GM18907 (cell line): ENCODE measurements at regions not wholly inside any gene's neighbourhood (a gene's known extent, or its start where the extent isn't known, plus 50 kb on each side); places are given as distances from the start of the nearest gene placed in this dataset.

Experiments
- ATAC-seq: cut with Tn5 transposase; IDR thresholded peaks from one replicate; pipeline ENCODE4 v1.9.1; 2021; ENCODE audit warnings: mild to moderate bottlenecking, moderate library complexity; ENCODE audit not compliant: unreplicated experiment

GRCh38 chr14:42323426-42323825 is 716.8 kb downstream of the LRFN5 start:
- no peak for ATAC-seq

- no peak for ATAC-seq
These were observed 716.0 kb downstream of the LRFN5 start for GRCh38 chr14:42322531-42323284.

GRCh38 chr14:42319996-42320395 is 713.3 kb downstream of the LRFN5 start:
- ATAC-seq, result no peak

GRCh38 chr14:42316693-42317092 is 710.0 kb downstream of the LRFN5 start:
- ATAC-seq, result no peak

DNA sequence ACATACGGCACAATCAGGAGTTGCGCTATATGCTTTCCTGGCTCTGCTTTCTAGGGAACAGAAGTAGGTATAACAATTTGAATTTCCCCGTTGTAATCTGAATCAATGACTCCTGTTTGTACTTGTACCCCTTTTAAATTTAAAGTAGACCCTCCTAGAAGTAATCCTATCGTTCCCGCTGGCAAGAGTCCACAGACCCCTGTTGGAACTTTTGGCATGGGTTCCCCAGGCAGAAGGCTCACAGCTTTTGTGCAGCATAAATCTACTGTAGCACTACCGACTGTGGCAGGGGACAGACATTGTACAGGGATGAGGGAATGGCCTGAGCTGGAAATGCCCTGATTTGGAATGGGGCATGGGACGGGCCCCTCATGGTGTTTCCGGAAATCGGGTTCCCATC is 705.2 kb downstream of the LRFN5 start:
- no peak for ATAC-seq

DNA sequence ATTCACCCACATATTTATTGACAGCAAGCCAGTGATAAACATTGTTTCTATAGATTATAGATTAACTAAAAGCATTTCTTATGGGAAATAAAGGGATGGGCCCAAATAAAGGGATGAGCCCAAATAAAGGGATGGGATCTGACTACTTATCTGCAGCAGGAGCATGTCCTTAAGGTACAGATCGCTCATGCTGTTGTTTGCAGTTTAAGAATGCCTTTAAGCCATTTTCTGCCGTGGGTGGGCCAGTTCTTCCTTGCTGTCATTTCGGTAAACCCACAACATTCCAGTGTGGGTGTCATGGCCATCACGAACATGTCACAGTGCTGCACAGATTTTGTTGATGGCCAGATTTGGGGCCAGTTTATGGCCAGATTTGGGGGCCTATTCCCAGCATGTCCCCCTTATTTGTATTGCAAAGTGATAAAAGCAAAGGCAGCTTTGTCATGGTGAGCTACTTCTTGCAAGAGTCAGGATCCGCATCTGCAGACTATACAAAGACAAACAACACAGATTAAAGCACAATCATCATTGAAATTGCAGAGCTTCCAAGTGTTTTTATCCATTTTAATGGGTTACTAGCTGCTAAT is 700.7 kb downstream of the LRFN5 start:
- no peak for ATAC-seq

GRCh38 chr14:42299692-42300091 is 693.0 kb downstream of the LRFN5 start:
- peak; percentile 98 for ATAC-seq

GRCh38 chr14:42293180-42293579 is 686.5 kb downstream of the LRFN5 start:
- ATAC-seq, result no peak

DNA sequence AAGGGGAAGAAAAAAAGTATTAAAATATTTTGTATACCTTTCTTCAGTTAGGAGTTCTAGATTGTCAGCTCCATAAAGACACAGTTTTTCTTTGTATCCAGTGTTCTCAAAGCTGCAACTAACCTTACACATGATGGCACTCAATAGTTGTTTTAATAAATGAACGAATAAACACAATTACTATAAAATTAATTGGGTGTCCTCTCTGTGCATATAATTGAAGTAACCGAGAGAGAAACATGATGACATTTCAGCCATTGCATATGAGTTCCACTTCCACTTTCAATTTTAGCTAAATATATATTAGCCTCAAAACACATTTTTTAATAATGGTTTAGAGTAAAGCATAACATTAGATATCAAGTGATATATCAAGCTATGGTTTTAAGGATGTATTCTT is 671.2 kb downstream of the LRFN5 start:
- ATAC-seq, result no peak

DNA sequence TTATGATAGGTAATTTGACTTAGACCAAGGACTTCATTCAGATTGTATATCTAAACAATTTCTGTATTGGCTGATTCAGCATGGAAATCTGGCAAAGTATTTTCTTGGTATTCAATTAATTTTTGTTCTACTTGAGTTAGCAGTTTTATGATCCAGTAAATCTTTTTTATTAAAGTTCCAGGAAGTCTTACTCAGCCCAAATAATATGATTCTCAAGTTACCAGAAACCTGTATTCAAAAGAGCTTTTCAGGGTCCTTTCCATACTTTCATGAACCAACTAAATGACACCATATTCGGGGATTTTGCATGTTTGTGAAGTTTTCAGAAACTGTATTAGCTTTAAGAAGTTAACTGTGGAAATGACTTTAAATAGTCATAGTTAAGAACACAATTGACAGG is 662.6 kb downstream of the LRFN5 start:
- ATAC-seq, result no peak

DNA sequence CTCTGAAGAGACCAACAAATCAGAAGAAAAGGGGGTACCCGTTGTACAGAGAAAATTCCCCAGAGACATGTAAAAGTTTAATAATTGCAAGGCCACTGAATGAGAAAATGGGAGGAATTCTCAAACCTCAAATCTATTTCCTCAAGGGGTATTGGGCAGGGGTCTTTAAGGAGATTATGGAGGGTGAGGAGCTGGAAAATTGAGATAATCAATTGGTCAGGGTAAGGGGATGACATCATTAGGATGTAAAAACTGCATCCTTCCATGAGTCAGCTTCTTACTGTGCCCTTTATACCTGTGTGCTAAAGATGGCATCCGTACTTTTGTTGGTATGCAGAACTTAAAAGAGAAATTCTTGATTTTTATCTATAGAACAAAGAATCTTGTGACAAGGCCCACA is 641.5 kb downstream of the LRFN5 start:
- ATAC-seq, result no peak

DNA sequence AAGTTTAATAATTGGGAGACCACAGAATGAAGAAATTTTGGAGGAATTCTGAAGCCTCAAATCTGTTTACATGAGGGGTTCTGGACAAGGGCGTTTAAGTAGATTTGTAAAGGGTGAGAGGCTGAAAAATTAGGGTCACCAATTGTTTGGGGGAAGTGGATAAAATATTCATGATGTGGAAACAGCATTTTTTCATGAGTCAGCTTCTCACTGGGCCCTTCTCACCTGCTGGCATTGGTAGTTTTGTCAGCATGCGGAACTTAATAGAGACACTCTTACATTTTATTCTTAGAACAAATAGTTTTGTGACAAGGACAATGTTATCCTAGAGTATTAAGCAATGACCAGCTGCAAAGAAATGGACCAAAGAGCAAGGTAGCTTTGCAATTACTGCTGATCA is 634.4 kb downstream of the LRFN5 start:
- no peak for ATAC-seq

GRCh38 chr14:42229976-42230375 is 623.3 kb downstream of the LRFN5 start:
- no peak for ATAC-seq

DNA sequence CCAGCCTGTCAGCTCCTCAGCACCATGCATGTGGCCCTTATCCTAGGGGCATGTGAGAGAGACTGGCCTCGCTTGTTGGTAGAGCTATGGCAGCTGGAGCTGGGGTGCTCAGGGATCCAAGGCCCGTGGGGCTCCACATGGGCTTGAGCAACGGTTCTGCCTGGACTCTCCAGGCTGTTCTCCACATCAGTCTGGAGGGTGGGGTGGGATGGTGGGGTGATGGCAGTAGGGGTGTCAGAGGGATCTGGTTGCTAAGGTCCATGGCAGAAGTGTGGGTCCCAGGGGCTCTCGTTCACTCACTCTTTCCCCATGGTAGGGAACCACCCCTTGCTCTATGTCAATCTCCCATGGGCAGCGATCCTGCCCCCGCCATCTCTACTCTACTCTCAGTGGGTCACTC is 622.6 kb downstream of the LRFN5 start:
- no peak for ATAC-seq

GRCh38 chr14:42228611-42229010 is 621.9 kb downstream of the LRFN5 start:
- ATAC-seq, result no peak

DNA sequence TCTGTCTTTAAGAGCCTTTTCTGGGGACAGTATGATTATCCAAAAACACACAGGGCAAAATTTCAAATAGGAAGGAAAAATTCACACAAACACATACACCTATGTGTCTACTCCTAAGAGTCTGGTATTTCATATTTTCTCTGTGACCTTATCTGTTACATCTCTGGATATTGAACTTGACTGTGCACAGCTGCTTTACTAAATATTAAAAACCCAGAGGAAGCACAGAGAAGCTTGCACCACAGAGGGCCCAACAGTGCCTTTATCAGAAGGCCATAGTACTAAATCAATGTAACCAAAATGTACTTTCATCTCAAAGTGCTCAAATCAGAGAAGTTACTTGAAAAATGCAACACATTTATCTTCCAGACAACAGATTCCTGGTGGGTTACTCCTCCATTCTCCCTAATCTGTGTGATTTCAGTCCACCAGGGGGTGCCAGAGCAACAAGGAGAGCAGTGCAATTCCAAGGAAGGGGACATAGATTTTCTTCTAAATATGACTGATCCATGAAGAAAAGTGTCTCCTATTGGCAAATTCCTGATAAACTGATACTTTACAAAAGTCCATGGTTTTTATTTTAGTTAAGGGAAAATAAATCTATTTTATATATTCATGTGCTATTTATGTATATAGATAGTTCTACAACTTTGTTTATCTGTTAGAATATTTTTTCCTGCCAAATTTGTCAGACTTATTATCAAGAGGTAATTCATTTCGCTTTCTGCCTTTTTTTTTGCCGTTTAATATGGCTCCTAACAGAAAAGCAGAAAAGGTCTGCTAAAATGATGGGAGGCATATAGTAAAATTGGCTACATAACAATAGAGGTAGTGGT is 617.6 kb downstream of the LRFN5 start:
- ATAC-seq, result no peak

DNA sequence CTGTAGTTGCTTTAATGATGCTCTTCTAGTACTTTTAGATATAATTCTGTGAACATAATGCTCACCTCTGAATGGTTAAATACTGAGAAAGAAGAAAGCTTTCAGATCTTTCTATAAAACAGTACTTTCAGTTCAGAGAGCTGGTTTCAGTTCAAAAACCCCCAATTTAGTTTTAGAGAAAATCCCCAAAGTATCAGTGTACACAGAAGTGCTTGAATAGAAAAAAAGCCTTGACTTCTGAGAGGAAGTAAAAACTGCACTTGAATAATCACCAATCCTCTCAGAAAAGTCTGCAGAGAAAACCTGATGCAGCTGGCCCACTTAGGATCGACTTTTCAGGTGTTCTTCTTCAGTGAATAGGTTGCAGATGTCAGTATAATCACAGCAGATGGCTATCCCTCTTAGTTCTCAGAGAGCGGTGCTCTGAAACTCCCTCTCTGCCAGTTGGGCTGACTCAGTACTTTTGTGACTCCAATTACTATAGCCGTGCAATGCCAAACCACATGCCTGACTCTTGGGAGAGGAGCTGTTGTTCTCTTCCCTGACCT is 616.3 kb downstream of the LRFN5 start:
- peak; percentile 96 for ATAC-seq

GRCh38 chr14:42214981-42215491 is 608.4 kb downstream of the LRFN5 start:
- no peak for ATAC-seq

DNA sequence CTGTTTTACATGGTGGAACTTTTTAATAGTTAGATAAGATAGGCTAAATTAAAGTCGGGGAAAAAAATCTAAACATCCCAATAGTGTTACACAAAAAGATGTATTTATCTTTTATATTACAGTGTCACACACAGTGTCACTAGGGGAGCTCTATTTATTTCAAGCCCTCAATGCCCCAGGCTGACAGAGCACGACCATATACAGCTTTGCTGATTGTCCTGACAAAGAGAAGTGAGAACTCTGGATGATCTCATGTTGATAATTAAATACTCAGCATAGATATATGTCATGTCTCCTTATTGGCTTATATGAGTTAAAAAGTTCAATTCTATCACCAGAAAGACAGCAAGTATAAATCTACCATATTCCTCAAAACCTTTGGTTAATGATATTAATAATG is 594.3 kb downstream of the LRFN5 start:
- no peak for ATAC-seq

DNA sequence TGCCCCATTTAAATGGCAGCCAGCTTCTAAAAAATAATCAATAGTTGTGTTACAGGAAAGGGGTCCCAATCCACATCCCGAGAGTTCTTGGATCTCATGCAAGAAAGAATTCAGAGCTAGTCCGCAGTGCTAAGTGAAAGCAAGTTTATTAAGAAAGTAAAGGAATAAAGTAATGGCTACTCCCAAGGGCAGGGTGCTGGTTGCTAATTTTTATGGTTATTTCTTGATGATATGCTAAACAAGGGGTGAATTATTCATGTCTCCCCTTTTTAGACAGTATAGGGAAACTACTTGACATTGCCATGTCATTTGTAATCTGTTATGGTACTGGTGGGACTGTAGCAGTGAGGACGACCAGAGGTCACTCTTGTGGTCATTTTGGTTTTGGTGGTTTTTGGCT is 591.3 kb downstream of the LRFN5 start:
- ATAC-seq, result no peak
